Mammary epithelial cell (primary cell): ENCODE measurements at regions not wholly inside any gene's neighbourhood (a gene's known extent, or its start where the extent isn't known, plus 50 kb on each side); places are given as distances from the start of the nearest gene placed in this dataset.

Experiments
- EZH2 ChIP-seq: IDR thresholded peaks from 2 replicates; pipeline ENCODE4 v1.6.1; 2012; ENCODE audit warnings: low read length, inconsistent platforms, borderline replicate concordance
- TF ChIP-seq, protein P1 (sequence below), 2 donors: IDR thresholded peaks in 1 of 2; conservative IDR thresholded peaks in 1 of 2; 2 replicates each; pipeline ENCODE4 v1.5.1; 2011 to 2012; ENCODE audit warnings: inconsistent platforms in 2 of 2, low read length in 2 of 2, mild to moderate bottlenecking in 2 of 2, control low read depth in 1 of 2, low read depth in 1 of 2; ENCODE audit not compliant: insufficient read depth in 1 of 2; ENCODE audit errors: extremely low read depth in 1 of 2

DNA sequence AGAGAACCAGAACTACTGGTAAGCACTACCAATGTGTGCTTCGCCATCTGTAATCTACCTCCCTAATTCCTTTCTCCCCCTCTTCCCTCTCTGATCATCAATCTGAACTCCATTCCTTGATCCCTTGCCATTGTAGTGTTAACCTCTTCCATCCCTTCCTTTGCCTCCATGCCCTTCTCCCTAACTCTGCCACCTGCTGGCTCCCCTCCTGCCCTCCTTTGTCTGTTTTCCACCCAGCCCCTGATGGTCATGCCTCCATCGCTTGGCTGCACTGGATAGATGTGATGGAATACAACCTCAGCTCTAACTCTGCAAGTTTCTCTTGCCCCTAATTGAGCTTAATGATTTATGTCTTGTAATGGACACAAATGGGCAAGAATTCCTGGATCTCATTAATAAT lies 108.2 kb upstream of the ASIC2 start:
- TF ChIP-seq, protein P1, sequence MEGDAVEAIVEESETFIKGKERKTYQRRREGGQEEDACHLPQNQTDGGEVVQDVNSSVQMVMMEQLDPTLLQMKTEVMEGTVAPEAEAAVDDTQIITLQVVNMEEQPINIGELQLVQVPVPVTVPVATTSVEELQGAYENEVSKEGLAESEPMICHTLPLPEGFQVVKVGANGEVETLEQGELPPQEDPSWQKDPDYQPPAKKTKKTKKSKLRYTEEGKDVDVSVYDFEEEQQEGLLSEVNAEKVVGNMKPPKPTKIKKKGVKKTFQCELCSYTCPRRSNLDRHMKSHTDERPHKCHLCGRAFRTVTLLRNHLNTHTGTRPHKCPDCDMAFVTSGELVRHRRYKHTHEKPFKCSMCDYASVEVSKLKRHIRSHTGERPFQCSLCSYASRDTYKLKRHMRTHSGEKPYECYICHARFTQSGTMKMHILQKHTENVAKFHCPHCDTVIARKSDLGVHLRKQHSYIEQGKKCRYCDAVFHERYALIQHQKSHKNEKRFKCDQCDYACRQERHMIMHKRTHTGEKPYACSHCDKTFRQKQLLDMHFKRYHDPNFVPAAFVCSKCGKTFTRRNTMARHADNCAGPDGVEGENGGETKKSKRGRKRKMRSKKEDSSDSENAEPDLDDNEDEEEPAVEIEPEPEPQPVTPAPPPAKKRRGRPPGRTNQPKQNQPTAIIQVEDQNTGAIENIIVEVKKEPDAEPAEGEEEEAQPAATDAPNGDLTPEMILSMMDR (conservative IDR thresholded peaks at IDR 0.05 in 1 of 2, IDR thresholded peaks at IDR 0.05 in 1 of 2; ENCODE audit: extremely low read depth in 1 of 2, insufficient read depth in 1 of 2, low read depth in 1 of 2, low read length in 2 of 2) = no peak
- TF ChIP-seq EZH2 = no peak
